ENCODE measurements at regions not wholly inside any gene's neighbourhood (a gene's known extent, or its start where the extent isn't known, plus 50 kb on each side); places are given as distances from the start of the nearest gene placed in this dataset.

GRCh38 chr13:37934339-37935191 is 65.0 kb upstream of the TRPC4 start:
- Histone ChIP-seq H3K9me2 (replicated peaks; ENCODE audit: low read depth, low read length) (no peaks in the 10 kb centered on the region), H3K27me3 (ENCODE audit: insufficient read depth, low read length, poor library complexity, severe bottlenecking) (no peaks in the 10 kb centered on the region), H3K9me3 (ENCODE audit: insufficient read depth, low read depth, low read length) (no peaks in the 10 kb centered on the region), H4K20me1 (ENCODE audit: insufficient read depth, low read length, poor library complexity, severe bottlenecking) (no peaks in the 10 kb centered on the region), H2AFZ (ENCODE audit: low read length) (no peak overlapping the region), H3K4me3 (ENCODE audit: low read length, poor library complexity, severe bottlenecking) (no peak overlapping the region), H3K9ac (ENCODE audit: low read depth, low read length, poor library complexity, severe bottlenecking) (no peak overlapping the region), H3K4me2 (ENCODE audit: low read depth, low read length, poor library complexity, severe bottlenecking) (no peak overlapping the region), H3K36me3 (ENCODE audit: insufficient read depth, low read length) (no peaks in the 10 kb centered on the region), H3K79me2 (ENCODE audit: insufficient read depth, low read length) (no peaks in the 10 kb centered on the region), H3K4me1 (ENCODE audit: insufficient read depth, low read length, poor library complexity, severe bottlenecking) (no peaks in the 10 kb centered on the region), H3F3A (ENCODE audit: low read depth) (no peaks in the 10 kb centered on the region)
- no peak for TF ChIP-seq EZH2phosphoT487 (IDR thresholded peaks at IDR 0.05; ENCODE audit: borderline replicate concordance)
- TF ChIP-seq, protein P1, sequence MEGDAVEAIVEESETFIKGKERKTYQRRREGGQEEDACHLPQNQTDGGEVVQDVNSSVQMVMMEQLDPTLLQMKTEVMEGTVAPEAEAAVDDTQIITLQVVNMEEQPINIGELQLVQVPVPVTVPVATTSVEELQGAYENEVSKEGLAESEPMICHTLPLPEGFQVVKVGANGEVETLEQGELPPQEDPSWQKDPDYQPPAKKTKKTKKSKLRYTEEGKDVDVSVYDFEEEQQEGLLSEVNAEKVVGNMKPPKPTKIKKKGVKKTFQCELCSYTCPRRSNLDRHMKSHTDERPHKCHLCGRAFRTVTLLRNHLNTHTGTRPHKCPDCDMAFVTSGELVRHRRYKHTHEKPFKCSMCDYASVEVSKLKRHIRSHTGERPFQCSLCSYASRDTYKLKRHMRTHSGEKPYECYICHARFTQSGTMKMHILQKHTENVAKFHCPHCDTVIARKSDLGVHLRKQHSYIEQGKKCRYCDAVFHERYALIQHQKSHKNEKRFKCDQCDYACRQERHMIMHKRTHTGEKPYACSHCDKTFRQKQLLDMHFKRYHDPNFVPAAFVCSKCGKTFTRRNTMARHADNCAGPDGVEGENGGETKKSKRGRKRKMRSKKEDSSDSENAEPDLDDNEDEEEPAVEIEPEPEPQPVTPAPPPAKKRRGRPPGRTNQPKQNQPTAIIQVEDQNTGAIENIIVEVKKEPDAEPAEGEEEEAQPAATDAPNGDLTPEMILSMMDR (conservative IDR thresholded peaks at IDR 0.05; ENCODE audit: low read length) = no peak

- no peaks in the 10 kb centered on the region for H3K9me2 ChIP-seq (replicated peaks; ENCODE audit: low read depth, low read length)
- H3F3A ChIP-seq (ENCODE audit: low read depth) = no peaks in the 10 kb centered on the region
- H3K36me3 ChIP-seq (ENCODE audit: insufficient read depth, low read length) = no peaks in the 10 kb centered on the region
- TF ChIP-seq, protein P1 (conservative IDR thresholded peaks at IDR 0.05; ENCODE audit: low read length) = no peak
- no peak for TF ChIP-seq EZH2phosphoT487 (IDR thresholded peaks at IDR 0.05; ENCODE audit: borderline replicate concordance)
- no peaks in the 10 kb centered on the region for H3K9me3 ChIP-seq (ENCODE audit: insufficient read depth, low read depth, low read length)
- H2AFZ ChIP-seq (ENCODE audit: low read length) = no peak overlapping the region
- no peaks in the 10 kb centered on the region for H3K4me1 ChIP-seq (ENCODE audit: insufficient read depth, low read length, poor library complexity, severe bottlenecking)
- no peaks in the 10 kb centered on the region for H4K20me1 ChIP-seq (ENCODE audit: insufficient read depth, low read length, poor library complexity, severe bottlenecking)
- no peak overlapping the region for H3K4me2 ChIP-seq (ENCODE audit: low read depth, low read length, poor library complexity, severe bottlenecking)
- no peaks in the 10 kb centered on the region for H3K79me2 ChIP-seq (ENCODE audit: insufficient read depth, low read length)
- H3K4me3 ChIP-seq (ENCODE audit: low read length, poor library complexity, severe bottlenecking) = no peak overlapping the region
- H3K9ac ChIP-seq (ENCODE audit: low read depth, low read length, poor library complexity, severe bottlenecking) = no peak overlapping the region
- H3K27me3 ChIP-seq (ENCODE audit: insufficient read depth, low read length, poor library complexity, severe bottlenecking) = no peaks in the 10 kb centered on the region
These were observed 59.7 kb upstream of the TRPC4 start for GRCh38 chr13:37929308-37929707.

GRCh38 chr13:37927561-37927960 is 58.0 kb upstream of the TRPC4 start:
- Histone ChIP-seq H3K36me3 (ENCODE audit: insufficient read depth, low read length) (no peaks in the 10 kb centered on the region), H3K9me3 (ENCODE audit: insufficient read depth, low read depth, low read length) (no peaks in the 10 kb centered on the region), H3K27me3 (ENCODE audit: insufficient read depth, low read length, poor library complexity, severe bottlenecking) (no peaks in the 10 kb centered on the region), H3K79me2 (ENCODE audit: insufficient read depth, low read length) (no peaks in the 10 kb centered on the region), H3K9ac (ENCODE audit: low read depth, low read length, poor library complexity, severe bottlenecking) (no peak overlapping the region), H3K4me3 (ENCODE audit: low read length, poor library complexity, severe bottlenecking) (no peak overlapping the region), H3K4me2 (ENCODE audit: low read depth, low read length, poor library complexity, severe bottlenecking) (no peak overlapping the region), H3K9me2 (replicated peaks; ENCODE audit: low read depth, low read length) (no peaks in the 10 kb centered on the region), H3K4me1 (ENCODE audit: insufficient read depth, low read length, poor library complexity, severe bottlenecking) (no peaks in the 10 kb centered on the region), H3F3A (ENCODE audit: low read depth) (no peaks in the 10 kb centered on the region), H2AFZ (ENCODE audit: low read length) (no peak overlapping the region), H4K20me1 (ENCODE audit: insufficient read depth, low read length, poor library complexity, severe bottlenecking) (no peaks in the 10 kb centered on the region)
- no peak for TF ChIP-seq EZH2phosphoT487 (IDR thresholded peaks at IDR 0.05; ENCODE audit: borderline replicate concordance)
- TF ChIP-seq, protein P1 (conservative IDR thresholded peaks at IDR 0.05; ENCODE audit: low read length) = no peak

Data from Loucy (cell line).